HG03045 (cell line): ENCODE measurements at regions not wholly inside any gene's neighbourhood (a gene's known extent, or its start where the extent isn't known, plus 50 kb on each side); places are given as distances from the start of the nearest gene placed in this dataset.
"Not testable (repeated sequence)": the region's sequence is repeated elsewhere in the genome, so short reads cannot be mapped to it uniquely, and the experiment has no call there.

ENCODE experiments used
- ATAC-seq: cut with Tn5 transposase; IDR thresholded peaks from one replicate; pipeline ENCODE4 v1.9.1; 2021; ENCODE audit warnings: mild to moderate bottlenecking, moderate library complexity; ENCODE audit not compliant: unreplicated experiment

DNA sequence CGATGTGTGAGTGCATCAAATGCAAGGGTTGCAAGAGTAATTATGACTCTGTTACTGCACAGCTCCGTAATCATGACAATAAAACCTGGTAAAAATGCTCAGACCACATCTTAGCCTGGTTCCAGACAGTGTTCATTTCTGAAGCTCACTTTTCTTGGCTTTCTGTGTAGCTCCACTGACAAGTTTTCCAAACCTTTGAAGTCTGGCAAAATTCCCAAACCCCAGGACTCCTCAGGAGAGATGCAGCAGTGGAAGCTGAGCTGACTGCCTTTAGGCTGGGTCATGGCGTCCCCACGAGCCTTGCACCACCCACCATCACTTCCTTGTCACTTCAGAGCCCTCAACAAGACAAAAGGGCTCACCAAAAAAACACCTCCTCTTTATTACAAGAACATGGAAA lies 131.6 kb upstream of the TAS2R1 start:
- no peak for ATAC-seq

DNA sequence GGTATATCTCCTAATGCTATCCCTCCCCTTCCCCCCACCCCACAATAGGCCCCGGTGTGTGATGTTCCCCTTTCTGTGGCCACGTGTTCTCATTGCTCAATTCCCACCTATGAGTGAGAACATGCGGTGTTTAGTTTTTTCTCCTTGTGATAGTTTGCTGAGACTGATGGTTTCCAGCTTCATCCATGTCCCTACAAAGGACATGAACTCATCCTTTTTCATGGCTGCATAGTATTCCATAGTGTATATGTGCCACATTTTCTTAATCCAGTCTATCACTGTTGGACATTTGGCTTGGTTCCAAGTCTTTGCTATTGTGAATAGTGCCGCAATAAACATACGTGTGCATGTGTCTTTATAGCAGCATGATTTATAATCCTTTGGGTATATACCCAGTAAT lies 122.5 kb upstream of the TAS2R1 start:
- not testable (repeated sequence) for ATAC-seq

DNA sequence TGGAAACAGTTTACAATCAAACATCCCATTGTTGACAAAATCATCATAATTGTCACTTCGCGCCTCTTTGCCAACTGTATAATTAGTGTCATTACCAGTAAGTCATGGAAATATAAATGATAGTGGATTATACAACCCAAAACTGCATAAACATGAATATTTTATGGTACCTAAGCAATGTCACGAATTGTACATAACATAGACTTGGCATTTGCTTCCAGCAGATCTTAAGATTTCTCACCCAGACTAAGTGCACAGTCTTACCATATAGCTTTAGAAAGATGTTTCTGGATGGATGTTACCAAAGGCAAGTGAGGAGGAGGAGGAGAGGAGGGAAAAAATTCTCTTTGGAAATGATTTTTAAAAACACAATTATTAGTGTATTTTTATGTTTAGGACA lies 113.4 kb upstream of the TAS2R1 start:
- ATAC-seq: no peak

DNA sequence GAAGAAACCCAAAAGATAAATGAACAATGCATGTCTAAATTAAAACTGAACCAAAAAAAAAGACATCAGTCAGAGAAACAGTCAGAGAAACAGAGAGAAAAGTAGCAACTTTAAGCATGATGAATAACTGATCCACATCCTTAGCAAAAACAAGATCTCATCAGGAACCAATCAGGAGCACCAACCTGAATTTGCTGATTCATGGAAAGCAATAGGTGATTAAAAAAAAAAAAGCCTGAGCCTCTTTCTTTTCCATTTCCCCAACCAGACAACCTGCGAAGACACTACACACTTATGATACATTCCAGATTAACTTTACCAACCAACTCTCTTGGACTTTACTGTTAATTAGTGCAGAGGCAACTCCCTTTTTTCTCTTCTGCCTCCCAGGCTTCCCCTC lies 112.7 kb upstream of the TAS2R1 start:
- ATAC-seq: no peak

DNA sequence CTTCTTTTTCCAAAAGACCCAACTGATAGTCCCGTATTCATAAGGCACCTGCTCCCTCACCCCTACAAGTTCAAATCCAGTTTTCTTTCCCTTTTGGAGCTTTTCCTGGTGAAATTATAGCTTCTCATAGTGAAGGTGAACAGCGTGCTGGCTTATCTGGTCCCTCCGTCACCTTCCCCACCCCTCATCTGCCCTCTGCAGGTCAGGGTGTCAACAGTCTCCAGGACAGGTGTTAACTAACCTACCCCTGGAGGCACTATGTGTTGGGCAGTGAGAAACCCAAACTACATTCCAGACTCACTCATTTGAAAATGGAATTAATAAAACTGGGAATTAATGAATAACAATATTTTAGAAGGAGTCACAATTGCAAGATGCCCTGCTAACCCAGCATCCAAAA lies 109.0 kb upstream of the TAS2R1 start:
- ATAC-seq: no peak

DNA sequence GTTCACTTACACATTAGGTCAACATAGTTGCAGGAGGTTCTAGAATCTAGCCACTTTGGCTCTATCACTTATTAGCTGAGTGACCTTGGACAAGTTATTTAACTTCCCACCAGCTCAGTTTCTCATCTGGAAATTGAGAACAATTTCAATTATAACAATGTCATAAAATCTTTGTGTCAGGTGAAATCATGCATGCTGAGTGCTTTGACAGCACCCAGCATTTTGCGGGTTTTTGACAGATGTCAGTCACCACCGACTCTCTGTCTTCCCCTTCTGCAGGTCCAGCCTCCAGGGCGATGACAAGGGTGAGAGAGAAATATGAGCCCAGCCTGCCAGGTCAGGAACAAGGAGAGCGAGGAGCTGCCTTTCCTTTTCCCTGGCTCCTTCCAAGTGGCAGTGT lies 107.1 kb upstream of the TAS2R1 start:
- no peak for ATAC-seq

DNA sequence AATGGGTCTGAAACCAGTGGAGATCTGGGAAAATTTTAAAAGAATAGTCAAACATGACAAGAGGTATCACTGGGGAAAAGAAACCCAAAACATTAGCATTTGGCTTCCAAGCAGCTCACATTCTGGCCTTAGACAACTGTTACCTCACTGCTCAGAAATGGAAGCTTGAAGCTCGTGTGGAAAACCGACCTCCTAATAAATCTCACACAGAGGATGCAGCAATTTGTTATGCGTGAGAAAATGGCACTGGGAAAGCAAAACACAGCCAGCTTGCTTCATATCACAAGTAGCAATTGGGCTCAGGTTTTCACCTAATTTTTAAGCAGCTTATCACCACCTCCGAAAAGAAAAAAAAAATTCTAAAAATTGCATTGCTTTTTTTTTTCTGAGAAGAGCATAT lies 103.3 kb upstream of the TAS2R1 start:
- no peak for ATAC-seq

DNA sequence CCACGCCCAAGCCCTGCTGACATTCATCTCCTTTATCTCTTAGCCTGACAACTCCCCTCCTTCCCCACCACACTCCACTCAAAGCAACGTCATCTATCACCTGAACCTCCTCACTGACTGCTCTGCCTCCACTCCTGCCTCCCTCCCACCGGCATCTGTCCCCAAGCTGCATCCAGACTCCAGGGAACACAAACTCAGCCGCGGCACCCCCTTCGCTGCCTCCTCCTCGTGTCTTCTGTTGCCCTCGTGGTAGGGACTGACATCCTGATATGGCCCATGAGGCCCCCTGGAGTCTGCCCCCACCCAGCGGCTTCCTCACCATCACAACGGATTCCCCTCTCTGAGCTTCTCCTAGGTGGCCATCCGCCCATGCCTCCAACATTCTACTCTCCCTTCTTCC lies 101.0 kb upstream of the TAS2R1 start:
- no peak for ATAC-seq

DNA sequence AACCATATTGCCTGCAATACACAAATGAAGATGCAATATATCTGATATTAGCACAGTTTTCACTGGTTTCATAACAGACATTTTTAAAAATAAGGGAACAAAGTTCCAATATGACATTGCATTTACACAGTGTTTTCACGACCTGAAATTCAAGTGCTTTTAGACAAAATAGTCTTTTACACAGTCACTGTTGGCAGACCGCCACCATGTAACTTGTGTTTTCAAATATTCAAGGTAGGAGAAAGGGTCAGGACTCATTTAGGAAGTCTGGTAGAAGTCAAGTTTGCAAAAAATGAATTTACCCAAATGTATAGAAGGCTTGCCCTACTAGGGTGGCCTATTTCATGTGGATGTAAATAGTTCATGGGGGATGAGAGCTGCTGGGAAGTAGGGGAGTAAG lies 98.1 kb upstream of the TAS2R1 start:
- ATAC-seq: no peak

DNA sequence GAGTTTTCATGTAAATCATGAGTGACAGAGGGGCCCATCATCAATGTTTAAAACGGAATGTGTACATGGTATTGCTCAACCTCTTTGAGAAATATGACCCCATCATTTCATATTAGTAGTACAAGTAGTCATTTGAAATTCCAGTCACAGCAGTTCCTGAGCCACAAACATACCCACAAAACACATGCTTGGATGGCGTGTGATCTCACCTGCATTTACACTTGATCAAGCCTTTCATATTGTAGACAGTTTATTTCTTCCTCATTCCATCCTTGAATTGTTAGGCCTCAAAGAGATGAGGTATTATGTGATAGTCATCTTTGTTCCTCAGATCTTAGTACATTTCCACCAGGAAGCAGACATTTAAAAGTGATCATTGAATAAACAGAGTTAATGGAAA lies 96.8 kb upstream of the TAS2R1 start:
- ATAC-seq: no peak

DNA sequence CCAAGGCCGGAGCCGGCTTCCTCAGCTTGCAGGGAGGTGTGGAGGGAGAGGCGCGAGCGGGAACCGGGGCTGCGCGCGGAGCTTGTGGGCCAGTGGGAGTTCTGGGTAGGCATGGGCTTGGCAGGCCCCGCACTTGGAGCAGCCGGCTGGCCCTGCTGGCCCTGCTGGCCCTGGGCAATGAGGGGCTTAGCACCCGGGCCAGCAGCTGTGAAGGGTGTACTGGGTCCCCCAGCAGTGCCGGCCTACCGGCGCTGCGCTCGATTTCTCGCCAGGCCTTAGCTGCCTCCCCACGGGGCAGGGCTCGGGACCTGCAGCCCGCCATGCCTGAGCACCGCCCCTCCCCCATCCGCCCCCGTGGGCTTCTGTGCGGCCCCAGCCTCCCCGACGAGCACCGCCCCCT lies 95.1 kb upstream of the TAS2R1 start:
- not testable (repeated sequence) for ATAC-seq

DNA sequence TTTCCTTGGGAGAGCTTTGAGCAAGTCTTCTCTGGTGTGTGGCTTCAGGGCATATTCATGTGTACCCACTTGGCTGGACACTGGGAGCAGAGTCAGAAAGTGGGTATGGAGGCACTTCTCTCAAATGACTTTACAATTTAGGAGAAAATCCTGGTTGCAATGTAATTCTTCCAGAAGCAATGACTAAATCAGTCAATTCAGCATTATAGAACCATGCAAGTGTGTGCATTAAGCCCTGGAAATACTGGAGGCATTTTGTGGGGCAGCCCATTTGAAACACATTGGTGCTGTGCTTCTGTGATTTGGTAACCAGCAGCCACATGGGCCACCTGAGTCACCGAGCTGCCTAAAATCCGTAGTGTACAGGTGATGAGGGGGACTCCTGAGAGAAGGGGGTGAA lies 94.6 kb upstream of the TAS2R1 start:
- no peak for ATAC-seq

DNA sequence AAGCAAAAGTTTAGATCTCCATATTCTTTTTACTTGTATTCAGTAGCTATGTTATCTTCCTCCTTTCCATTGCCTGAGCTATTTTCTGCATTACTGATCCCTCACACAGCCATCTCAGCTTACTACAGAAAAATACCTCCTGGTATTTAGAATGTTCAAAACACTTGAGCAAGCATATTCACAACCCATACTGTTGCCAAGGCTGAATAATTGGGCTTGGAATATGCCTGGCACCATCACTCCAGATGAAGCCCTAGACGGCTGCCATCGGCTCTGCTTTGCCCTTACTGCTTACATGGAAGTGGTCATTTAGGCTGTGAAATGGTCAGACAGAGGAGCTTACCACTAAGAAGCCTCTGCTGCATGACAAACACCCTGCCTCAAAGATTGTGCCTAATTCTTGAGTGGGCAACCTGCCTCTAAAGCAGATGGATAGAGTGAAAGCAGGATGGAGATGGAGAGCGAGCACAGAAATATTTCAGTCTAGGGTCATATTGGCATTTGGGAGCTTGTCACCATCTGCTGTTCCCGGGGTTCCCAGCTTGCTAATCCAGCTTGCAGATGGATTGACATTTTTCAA lies 92.5 kb upstream of the TAS2R1 start:
- ATAC-seq: no peak

DNA sequence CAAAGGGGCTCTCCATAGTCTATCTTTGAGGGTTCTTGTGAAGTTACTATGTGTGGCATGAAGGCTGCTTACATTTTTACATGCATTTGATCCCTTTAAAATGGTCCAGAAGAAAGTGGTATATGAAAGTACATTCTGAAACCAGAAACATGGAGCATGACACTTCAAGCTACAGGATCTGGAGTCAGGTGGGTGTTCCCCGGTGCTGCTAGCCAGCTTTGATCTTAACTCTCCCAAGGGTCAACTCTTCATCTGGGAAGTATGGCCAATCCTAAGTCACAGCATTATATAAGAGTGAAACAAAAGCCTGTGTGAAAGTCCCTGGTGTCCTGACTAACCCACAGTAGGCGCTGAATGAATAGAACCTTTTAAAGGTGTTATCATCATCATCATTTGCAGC lies 91.0 kb upstream of the TAS2R1 start:
- ATAC-seq: no peak

DNA sequence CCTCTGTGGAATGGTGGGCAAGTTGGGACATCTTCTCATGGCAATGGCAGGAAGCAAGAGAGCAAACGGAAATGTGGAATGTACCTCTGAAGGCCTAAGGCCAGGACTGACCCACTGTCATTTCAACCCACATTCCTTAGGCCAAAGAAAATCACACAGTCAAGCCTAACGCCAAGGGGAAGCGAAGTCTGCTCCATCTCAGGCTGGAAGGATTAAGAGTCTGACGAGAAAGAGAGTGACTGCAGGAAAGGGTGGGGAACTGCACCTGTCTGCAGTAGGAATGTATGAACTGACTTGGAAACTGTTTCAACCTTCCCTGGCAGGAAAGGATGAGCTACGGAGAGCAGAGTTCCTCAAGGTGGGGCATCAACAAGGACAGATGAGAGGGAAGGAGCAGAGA lies 90.2 kb upstream of the TAS2R1 start:
- no peak for ATAC-seq

DNA sequence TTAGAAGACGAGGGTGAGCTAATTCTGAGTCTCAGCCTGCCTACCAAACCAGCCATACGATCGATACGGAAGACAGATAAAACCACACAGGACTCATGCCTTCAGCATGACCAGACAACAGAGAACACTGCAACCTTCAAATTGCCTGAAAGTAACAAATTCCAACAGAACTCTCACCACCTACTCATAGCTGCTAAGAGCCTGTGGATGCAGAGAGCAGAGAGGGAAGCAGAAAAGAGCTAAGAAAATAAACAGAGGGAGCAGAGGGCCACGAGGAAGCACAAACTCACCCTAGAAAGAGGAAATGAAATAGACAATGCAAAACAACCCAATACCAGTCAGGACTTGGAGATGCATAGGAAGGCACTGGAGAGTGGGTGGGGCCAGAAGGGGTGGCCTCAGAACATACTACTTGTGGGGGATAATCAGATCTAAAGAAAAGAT lies 86.7 kb upstream of the TAS2R1 start:
- ATAC-seq: peak; percentile 72

DNA sequence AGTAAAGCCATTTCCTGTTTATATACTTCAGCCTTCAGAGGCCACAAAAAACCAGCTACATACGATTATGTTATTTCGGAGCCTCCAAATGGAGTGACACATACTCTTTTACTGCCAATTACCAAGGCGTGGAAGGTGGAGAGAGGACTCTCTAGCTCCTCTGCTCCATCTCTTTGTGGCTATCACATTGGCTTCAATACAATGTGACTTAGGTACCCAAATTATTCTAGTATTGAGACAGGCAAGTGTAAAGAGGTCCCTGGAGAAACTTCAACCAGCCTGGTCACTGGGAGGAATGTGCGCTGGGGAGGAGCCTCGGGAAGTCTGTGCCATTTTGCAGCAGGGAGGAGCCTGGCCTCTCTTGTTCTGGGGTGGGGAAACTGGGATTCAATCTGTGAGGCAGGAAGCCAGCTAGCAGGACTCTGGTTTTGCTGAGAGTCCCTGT lies 85.8 kb upstream of the TAS2R1 start:
- ATAC-seq: no peak

DNA sequence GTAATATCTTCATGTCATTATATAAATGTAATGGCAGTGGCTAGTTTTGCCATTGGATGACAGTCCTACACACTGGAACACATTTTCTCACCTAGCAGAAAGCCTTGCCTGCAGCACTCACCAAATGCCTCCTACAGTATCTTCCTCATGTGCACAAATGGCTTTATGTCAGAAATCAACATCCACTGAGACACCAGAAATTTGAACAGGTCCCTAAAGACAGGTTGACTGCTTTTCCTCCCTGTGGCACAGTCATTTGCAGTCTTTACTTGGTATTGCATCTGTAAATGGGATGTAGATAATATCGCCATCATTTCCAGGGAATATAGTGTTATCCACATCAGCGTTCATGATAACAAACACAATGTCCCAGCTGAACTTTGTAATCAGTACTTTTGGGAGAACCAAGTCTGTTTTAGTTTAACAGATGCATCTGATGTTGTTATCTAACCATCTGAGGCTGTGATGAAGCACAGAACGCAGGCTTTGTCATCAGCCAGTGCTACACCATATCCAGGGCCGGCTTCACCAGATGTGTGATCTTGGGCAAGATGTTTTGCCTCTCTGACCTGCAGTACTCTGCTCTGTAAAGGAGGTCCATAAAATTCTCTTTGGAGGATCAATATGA lies 83.9 kb upstream of the TAS2R1 start:
- no peak for ATAC-seq

DNA sequence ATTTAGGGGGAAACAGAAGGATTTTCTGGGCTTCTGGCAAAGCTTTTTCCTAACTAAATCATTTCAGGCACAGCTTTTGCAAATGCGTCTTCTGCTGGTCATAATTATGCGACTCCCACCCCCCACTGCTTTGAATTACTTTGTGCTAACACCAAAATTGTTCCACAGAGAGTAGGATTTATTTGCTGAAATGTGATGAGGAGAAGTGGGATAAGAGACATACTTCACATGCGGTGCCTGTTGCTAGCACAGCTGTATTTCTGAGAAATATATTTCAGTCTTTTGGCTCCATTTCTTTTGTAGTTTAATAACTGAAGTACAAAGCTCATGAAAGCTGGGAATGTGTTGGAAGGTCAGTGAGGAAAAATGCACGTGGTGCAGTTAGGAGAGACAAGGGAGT lies 83.2 kb upstream of the TAS2R1 start:
- ATAC-seq: no peak

DNA sequence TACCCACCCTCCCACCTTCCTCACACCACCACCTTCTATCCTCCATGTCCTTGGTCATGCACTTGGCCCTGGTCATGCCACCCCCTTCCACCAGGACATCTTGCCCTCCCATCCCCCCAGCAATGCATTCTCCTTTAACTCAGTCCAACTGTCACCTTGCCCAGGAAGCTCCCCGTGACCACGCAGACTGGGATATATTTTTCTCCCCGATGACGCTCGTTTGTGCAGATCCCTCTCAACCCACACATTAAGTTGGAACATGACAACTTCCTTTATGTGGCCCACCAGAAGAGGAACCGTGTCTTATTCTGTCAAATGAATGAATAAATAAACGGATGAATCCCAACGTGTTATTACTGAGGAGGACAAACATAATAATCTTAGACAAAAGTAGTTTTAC lies 82.8 kb upstream of the TAS2R1 start:
- ATAC-seq: no peak

DNA sequence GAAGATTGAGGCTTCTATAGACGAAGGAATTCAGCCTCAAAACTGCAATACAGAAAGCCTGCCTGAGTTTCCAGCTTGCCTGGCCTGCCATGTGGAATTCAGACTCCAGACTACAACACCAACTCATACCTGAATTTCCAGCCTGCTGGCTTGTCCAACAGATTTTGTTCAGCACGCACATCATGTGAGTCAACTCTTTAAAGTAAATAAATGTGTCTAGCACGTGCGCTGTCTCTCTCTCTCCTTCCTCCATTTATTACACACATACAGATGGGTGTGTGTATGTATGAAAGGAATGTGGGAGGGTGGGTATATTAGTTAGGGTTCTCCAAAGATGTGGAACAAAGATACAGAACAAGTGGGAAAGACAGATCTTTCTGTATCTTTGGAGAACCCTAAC lies 82.4 kb upstream of the TAS2R1 start:
- ATAC-seq: no peak

DNA sequence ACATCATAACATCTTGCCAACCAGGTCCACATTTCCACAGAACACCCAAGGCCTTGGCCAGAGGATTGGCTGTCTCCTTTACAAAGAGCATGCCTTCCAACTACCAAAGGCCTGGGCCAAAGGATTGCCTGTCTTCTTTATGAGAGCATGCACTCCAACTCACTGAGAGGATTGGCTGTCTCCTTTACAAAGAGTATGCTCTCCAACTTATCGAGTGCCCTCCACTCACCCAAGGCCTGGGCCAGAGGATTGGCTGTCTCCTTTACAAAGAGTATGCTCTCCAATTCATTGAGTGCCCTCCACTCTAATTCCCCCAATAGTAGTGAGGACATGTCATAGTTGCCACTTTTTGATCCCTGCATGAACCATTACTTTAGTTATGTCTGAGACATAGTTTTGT lies 79.9 kb upstream of the TAS2R1 start:
- ATAC-seq: no peak
